COLO668 (cell line): ENCODE measurements at regions not wholly inside any gene's neighbourhood (a gene's known extent, or its start where the extent isn't known, plus 50 kb on each side); places are given as distances from the start of the nearest gene placed in this dataset.

Experiments
- DNase-seq: peaks from one replicate; lab custom pipeline; 2025; ENCODE audit not compliant: unreplicated experiment; lab: John Stamatoyannopoulos, UW

- DNase-seq, result no peak
Measured at GRCh38 chr16:9370061-9370491, 278.6 kb downstream of the HAPSTR1 start.

GRCh38 chr16:9371713-9372448, 280.4 kb downstream of the HAPSTR1 start:
- no peak for DNase-seq

- no peak for DNase-seq
Measured at GRCh38 chr16:9372934-9373890, 281.8 kb downstream of the HAPSTR1 start.

GRCh38 chr16:9374061-9374460, 282.6 kb downstream of the HAPSTR1 start:
- no peak for DNase-seq

GRCh38 chr16:9378876-9379275, 287.4 kb downstream of the HAPSTR1 start:
- DNase-seq, result no peak

- no peak for DNase-seq
Measured at GRCh38 chr16:9380221-9380620, 288.8 kb downstream of the HAPSTR1 start.

- no peak for DNase-seq
Measured at GRCh38 chr16:9381399-9381798, 290.0 kb downstream of the HAPSTR1 start.

GRCh38 chr16:9381905-9382304, 290.5 kb downstream of the HAPSTR1 start:
- no peak for DNase-seq

GRCh38 chr16:9383281-9383680, 291.8 kb downstream of the HAPSTR1 start:
- DNase-seq, result no peak

GRCh38 chr16:9384141-9384540, 292.7 kb downstream of the HAPSTR1 start:
- no peak for DNase-seq

- no peak for DNase-seq
Measured at GRCh38 chr16:9389543-9390207, 298.2 kb downstream of the HAPSTR1 start.

GRCh38 chr16:9392956-9393355, 301.5 kb downstream of the HAPSTR1 start:
- DNase-seq, result no peak

GRCh38 chr16:9393591-9393990, 302.1 kb downstream of the HAPSTR1 start:
- no peak for DNase-seq

GRCh38 chr16:9395958-9396359, 304.5 kb downstream of the HAPSTR1 start:
- peak; percentile 14 for DNase-seq

- DNase-seq, result no peak
Measured at GRCh38 chr16:9399573-9399972, 308.1 kb downstream of the HAPSTR1 start.

- DNase-seq, result no peak
Measured at GRCh38 chr16:9401173-9401572, 309.7 kb downstream of the HAPSTR1 start.

- DNase-seq, result no peak
Measured at GRCh38 chr16:9402293-9402860, 310.9 kb downstream of the HAPSTR1 start.

GRCh38 chr16:9404811-9405210, 313.4 kb downstream of the HAPSTR1 start:
- DNase-seq, result no peak

GRCh38 chr16:9406038-9406712, 314.7 kb downstream of the HAPSTR1 start:
- DNase-seq, result no peak

GRCh38 chr16:9407206-9407758, 315.8 kb downstream of the HAPSTR1 start:
- no peak for DNase-seq
